ENCODE measurements at regions not wholly inside any gene's neighbourhood (a gene's known extent, or its start where the extent isn't known, plus 50 kb on each side); places are given as distances from the start of the nearest gene placed in this dataset.

GRCh38 chr12:89765959-89766824 is 57.6 kb upstream of the ATP2B1 start:
- no peak for TF ChIP-seq EZH2 (IDR thresholded peaks at IDR 0.05)
- no peak for TF ChIP-seq POLR2AphosphoS5 (IDR thresholded peaks at IDR 0.05; ENCODE audit: borderline replicate concordance, low read depth, low read length)
